IPS-NIHi11 (cell line): ENCODE measurements at regions not wholly inside any gene's neighbourhood (a gene's known extent, or its start where the extent isn't known, plus 50 kb on each side); places are given as distances from the start of the nearest gene placed in this dataset.

Experiments
- DNase-seq: peaks from one replicate; pipeline ENCODE4 v3.0.0; 2012; ENCODE audit warnings: mixed read lengths, low spot score

DNA sequence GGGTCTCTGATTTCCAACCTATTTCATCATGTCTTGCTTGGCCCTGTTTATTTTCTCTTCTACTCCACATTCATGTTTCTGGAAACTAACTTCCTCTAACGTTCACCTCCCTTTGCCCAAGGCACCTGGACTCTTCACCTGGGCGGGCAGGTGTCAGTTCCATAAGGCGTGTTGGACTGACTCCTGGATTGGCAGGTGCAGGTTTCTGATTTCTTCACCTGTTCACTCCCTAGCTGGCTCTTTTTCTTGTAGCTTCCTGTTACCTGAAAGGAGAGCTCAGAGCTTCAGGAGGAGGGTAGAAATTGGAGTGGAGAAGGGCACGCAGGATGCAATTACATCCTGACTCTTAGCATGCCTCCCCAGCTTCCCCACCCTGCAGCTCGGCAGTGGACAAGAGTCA lies 350.8 kb upstream of the KLF3 start:
- DNase-seq: no peak

DNA sequence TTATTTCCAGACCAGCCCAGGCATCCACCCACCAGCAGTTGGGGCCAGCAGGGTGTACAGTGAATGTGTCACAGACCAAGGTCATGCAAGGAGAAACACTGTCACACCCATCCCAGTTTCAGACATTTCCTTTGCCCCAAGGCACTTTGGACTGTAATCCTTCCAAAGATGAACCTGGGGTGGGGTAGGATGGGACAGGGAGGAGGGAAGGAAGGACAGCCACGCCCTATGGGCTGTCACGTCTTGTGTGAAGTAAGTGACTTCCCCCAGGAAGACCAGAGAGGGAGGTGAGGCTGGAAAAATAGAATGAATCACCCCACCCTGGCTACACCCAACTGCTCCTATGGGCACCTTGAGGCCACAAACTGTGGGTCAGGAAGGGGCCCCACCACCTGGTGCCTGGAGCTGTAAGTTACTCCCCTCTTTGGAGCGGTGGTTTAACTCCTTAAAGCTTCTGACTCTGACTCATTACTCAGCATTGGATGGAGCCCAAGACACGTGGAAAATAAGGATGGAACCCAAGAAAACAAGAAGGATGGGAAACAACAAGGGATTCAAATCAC lies 349.9 kb upstream of the KLF3 start:
- DNase-seq: no peak

DNA sequence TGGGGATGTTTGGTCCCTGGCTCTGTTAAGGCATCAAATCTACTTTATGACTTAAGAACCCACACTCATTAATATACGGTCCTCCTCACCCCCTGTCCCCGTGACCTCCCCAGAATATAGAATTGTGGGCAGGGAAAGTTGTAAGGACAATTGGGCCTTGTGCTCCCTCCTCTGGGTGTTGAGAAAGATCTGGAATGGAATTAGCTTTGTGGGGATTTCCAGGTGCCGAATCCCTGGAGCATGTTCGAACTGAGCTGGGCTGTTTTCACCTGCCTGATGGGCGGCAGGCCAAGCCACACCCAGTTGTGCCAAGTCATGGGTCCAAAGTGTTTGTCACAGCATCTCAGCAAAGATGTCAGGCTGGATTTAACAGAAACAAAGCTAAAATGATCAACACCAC lies 349.3 kb upstream of the KLF3 start:
- no peak for DNase-seq

DNA sequence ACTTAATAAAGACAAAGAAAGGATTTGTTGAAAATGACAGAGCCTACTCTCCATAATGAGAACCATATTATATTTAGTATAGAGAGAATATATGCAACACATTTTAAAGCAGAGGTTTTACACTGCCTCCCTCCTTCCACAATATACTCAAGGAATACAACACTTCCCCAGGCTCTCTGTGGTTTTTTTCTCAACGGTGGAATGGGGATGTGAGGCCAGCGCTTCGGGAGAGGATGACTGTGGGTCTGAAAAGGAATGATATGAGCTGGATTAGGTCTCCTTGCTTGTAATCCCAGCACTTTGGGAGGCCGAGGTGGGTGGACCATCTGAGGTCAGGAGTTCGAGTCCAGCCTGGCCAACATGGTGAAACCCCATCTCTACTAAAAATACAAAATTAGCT lies 348.7 kb upstream of the KLF3 start:
- no peak for DNase-seq

DNA sequence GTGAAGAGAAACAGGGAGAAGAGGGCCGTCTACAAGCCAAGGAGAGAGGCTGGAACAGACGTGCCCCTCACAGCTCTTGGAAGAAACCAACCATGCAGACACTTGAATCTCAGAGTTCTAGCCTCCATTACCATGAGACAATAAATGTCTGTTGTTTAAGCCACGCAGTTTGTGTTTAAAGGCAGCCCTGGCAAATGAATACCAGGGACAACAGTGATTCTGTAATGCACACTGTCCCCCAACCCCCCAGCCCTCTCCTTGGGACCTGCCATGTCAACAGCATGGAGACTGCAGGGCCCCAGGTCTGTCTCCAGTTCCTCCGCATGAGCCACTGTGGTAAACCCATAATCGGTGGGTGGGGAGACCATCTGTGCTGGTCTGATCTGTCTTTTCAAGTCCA lies 348.0 kb upstream of the KLF3 start:
- DNase-seq: no peak

DNA sequence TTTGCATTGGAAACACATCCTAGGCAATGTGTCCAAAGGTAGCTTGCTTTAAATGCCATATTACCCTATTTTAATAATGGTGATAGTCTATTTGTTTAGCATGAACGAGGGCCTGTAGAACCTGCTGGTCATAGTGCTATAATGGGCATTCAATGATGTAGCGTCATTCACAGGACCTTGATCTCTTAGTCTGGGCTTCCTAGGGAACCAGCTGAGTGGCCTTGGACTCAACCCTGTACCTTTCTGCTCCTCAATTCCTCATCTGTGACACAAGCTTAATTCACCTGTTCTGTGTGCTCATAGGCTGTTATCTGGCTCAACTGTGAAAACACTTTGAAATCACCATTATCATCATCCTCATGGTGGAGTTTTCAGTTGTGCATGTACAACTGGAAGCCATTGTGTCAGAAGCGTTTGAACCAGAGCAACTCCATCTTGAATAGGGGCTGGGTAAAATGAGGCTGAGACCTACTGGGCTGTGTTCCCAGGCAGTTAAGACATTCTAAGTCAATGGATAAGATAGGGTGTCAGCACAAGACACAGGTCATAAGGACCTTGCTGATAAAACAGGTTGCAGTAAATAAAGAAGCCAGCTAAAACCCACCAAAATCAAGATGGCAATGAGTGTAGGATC lies 346.8 kb upstream of the KLF3 start:
- no peak for DNase-seq

DNA sequence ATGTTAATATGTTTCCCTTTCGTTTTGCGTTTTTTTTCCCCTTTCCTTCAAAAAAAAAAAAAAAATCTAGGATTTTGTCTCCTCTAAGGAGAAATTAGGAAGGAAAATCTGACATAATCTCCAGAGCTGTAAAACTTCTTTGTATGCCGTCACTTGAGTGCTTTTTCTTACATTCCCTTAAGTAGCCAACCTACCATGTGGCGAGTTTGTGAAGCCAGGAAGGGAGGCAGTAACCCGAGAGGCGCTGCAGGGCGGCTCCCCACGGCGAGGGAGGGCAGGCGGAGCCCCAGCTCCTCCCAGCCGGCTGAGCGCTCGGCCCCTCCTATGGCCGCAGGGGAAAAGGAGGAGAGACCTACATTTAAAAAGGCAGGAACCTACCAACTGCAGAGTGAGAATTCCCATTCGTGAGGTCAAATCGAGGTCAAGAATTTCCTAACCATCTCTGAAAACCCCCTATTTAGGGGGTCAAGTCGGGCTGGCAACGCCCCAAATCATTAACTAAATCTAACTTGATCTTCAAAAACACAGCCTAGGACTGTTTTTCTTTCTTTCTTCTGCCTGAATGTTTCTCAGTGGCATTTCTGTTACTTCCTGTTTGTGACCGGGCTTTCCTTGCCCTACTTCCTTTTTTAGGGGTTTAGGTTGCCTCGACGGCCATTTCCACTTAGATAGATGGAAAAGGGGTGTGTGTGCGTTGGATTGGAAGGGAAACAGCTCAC lies 345.1 kb upstream of the KLF3 start:
- DNase-seq: peak; percentile 99

DNA sequence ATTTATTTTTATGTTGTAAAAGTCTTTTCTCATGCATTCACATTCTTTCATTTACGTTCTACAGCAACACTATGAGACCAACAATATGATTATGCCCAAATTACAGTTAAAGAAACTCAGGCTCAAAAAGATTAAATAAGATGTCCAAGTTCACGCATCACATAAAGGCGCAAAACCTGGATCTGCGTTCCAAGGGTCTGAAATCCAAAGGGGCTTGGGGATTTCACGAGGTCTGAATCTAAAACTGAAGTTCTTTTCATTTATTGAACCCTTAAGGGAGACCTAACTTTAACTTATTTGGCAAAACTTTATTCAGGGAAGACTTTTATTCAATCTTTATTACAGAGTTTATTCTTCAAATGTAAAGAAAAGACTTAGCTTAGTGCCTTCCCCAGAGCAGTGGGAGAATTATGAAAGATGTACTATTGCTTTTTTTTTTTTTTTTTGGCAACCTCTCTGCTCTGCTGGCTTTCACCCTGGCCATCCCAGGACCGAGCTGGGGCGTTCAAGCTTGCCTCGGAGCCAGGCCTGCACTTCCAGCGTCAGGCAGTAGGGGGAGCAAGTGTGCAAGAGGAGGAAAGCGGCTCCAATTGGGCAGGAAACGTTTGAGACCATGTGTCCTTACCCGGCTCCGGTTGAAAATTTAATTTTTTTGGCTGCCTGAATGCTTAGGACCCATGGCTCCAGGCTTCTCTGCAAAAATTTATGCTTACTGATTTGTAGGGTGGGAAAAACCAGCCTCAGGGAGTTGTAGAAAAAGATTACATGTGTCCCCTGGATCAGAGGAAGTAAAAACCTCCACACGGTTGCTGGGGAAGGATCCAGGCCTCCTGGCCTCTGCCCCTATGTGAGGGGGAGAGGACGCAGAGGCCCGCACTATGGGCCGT lies 344.3 kb upstream of the KLF3 start:
- DNase-seq: peak; percentile 86

DNA sequence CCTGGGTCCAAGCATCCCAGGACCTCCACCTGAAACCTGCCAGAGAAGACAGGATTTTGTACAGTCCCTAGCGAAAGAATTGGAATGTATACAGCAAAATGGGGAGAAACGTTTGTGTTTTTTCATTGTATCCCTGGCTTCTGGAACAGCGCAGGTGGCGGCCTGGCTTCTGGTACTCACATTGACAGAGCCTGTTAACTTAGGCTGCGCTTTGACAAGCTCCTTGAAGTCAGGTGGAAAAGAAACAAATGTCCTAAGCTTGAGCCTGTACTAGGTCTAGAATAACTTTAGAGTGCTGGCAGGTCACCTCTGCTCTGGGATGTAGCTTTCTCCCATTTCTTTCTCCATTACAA lies 343.7 kb upstream of the KLF3 start:
- DNase-seq: no peak

DNA sequence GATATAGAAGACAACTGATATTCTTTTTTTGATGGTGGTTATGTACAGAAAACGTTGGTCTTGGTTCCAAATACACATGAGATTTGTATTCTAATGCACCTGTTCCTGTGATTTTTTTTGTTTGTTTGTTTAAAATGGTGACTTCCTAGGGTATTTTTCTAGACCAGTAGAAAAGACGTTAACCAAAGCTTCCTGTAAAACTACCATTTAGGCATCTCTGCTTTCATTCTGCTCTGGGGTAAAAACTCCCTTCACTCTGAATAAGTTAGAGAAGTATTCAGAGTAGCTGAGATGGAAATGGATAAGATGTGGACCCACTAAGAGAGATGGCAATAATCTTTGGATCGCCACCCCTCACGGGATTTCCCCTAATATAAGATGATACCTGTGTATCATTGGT lies 343.2 kb upstream of the KLF3 start:
- no peak for DNase-seq

DNA sequence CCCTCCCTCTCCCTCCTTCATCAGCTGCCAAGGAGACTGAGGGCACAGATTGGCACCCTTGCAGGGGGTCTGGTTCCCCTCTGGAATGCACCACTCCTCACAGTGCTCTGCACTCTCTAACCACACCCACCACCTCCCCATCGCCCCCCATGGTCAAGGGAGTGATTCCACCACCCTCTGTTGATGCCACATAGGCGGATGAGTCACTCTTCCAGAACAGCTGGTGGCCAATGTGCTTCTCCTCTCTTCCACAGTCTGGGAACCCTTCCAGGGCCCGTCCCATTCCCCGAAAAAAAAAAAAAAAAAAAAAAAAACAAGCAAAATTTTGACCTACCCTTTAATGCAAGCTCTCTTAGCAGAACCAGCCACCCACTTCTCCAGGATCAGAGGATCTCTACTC lies 341.3 kb upstream of the KLF3 start:
- peak; percentile 32 for DNase-seq

DNA sequence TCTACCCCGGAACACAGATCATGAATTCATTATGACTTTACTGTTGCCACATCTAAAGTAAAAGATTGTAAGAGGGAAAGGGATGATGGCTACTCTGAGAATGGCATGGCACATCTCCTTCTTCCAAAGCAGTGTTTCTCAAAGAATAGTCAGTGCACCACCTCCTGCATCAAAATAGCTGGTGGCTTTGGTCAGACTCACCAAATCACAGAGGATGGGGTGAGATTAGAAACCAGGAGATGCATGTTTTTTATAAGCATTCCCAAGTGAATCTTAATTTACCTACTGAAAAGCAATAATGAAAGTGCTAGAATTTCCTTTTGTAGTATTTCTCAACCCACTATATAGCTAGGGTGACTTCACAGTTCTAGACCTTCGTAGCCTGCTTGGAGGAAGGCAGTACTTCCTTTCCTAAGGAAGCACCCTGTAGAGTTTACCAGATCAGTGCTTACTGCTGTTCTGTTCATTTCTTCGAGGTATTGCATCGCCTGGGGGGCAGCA lies 340.8 kb upstream of the KLF3 start:
- no peak for DNase-seq

DNA sequence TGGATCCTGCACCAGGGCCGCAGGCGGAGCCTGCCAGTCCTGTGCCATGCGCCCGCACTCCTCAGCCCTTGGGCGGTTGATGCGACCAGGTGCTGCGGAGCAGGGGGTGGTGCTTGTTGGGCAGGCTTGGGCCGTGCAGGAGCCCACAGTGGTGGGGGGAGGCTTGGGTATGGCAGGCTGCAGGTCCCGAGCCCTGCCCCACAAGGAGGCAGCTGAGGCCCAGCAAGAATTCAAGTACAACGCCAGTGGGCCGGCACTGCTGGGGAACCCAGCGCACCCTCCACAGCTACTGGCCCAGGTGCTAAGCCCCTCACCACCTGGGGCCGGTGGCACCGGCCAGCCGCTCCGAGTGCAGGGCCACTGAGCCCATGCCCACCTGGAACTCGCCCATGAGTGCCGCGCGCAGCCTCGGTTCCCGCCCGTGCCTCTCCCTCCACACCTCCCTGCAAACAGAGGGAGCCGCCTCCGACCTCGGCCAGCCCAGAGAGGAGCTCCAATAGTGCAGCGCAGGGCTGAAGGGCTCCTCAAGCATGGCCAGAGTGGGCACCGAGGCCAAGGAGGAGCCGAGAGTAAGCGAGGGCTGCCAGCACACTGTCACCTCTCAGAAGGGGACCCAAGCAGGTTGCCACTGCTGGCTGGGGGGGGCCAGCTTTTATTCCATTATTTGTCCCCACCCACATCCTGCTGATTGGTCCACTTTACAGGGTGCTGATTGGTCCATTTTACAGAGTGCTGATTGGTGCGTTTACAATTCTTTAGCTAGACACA lies 339.0 kb upstream of the KLF3 start:
- DNase-seq: no peak

DNA sequence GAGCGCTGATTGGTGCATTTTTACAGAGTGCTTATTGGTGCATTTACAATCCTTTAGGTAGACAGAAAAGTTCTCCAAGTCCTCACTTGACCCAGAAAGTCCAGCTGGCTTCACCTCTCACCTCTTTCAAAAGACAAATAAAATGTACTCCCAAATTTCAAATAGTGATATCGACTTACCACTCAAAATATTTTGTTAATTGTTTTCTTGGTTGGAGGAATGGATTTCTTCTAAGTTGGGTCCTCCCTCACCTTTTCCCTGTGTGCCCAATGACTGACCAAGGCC lies 338.4 kb upstream of the KLF3 start:
- no peak for DNase-seq

DNA sequence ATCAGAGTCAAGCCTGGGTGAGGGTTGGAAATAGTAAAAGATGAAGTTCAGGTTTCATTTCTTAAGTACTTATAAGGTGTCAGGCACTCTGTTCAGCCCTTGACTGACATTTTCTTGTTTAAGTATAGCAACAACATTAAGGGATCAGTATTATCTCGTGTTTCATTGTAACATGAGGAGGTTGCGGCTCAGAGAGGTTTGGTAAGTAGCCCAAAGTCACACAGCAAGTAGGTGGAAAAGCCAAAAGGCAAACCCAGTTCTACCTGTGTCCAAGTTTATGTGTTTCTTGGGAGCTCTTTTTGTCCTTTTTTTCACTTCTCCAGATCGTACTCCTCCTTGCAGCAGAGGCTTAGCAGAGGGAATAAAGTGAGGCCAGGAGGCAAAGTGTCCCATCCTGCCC lies 337.5 kb upstream of the KLF3 start:
- DNase-seq: no peak

DNA sequence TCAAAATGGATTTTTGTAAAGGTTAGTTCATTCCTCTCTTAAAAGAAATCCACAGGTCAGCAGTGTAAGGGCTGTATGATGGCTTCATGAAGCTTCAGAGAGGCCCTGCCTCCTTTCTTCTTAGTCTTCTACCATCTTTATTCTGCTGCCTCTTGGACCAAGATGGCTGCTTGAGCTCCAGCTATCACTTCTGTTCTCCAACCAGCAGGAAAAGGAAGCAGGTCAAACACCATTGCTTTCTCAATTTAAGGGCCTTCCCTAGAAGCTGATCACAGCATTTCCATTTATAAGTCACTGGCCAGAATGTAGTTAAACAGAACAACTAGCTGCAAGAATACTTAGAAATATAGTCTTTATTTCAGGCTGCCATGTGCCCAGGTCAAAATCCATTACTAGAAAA lies 336.8 kb upstream of the KLF3 start:
- DNase-seq: no peak

DNA sequence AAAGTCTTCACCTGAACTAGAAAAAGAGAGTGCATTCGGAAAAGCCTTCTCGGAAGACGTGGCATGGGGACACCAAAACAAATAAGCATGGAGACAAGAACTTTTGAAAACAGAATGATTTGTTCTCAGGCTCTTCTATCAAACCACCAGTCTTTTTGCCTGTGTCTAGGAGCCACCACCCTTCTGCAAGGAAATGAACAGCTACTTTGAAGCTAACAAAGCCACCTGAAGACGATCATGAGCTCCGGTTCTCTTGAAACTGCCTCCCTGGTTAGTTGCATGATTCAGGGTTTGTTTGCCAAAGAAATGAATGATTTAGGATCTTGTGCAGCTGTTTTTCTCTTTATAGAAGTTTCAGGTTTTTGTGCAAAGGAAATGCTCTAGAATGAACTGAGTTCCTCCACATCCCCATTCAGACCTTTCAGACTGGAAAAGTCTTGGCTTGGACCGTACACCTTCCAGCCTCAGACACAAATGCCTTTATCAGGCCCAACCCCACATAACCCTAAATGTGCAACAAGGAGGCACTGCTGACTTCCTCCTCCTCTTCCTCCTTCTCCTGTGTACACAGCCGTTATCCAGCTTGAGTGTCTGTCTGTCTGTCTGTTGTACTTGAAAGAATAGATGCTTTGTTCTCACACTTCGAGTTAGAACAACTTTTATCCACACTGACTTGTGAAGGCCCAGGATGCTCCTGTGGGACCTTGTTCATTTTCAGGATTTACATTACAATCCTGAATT lies 334.8 kb upstream of the KLF3 start:
- no peak for DNase-seq

DNA sequence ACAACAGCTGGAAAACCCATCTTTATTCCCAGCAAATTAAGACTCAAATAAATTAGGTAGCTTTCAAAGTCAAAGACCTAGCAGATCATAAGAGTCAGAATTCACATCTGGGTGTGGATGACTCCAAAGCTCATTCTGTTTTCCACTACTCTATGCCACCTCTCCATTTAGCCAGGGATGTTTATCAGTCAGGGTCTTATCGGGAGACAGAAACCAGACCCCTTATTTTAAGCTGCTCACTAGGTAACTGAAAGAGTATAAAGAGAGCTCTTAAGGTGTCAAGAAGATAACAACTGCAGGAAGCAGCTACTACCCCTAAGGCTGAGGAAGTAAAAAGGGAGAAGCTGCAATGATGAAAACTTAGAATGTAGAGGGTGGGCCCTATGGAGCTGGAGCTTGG lies 333.7 kb upstream of the KLF3 start:
- DNase-seq: no peak

DNA sequence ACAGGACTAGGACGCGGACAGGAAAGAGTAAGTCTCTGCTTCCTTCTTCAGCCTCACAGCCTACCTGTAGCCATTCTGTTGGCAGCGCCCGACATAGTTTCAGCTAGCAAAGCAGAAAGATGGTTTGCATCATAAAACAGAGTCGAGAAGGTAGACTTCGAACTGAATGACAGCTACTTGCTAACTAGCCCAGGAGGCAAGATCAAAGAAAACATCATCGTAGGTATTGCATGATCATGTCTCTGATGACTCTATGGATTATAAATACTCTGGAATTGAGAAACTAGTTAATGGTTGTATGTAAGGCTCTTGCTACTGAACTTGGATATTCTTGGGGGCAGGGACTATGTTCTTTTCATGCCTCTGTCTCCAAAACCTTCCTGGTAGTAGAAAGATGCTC lies 333.1 kb upstream of the KLF3 start:
- DNase-seq: no peak

DNA sequence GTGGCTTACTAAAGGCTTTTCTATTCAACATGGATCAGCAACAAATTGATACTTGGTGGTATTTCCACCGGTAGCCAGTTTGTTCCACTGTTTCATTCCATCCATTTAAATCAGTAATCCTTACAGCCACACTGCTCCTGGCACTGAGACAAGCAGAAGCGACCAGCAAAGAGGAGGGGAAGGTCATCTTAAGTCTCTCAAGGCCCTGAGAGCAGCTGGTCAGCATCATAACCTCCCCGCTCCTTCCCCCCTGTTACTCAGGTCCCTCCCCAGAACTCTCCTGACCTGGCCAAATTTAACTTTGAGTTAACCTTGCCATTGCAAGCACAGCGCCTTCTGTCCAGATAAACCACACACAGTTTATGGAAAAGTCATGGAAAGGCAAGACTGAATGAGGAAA lies 331.3 kb upstream of the KLF3 start:
- no peak for DNase-seq

DNA sequence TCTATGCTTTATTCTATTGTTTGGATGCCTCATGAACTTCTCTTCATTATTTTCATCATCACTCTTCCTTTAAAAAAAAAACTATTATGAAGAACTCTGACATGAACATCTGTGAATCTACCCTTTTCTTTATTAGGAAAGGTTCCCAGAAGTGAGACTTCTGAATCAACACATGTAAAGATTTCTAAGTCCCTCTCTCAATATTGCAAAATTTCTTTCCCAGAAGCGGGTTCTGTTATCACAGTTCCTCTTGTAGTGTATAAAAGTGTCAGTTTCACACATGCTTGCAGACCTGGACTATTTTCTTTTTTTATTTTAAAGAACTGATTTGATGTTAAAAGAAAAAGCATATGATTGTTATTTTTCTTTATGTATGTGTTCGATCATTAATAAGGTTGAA lies 330.8 kb upstream of the KLF3 start:
- no peak for DNase-seq

DNA sequence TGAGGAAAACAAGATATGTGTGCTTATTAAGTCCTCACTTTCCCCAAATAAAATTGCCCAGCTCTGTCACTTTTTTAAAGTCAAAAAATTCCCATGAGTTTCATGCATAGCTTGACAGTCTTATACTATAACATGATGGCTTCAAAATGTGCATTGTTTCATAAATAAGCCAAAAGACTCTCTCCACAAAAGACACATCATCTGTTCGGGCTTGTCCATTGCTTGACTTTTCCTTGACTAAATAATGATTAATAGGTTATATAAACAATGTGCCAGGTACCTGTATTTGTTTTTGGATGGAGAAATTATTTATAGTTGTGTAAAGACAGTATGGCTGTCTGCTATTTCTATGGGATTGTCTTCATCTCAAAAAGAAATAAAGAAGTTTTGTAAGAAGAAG lies 329.2 kb upstream of the KLF3 start:
- DNase-seq: no peak
